Neuronal stem cell (in vitro differentiated cells): ENCODE measurements at regions not wholly inside any gene's neighbourhood (a gene's known extent, or its start where the extent isn't known, plus 50 kb on each side); places are given as distances from the start of the nearest gene placed in this dataset.

Source experiments
- DNase-seq: peaks from one replicate; pipeline ENCODE4 v3.0.0-alpha.2; 2013; ENCODE audit warnings: low spot score
- H2AFZ ChIP-seq: one replicate; pipeline ENCODE4 v1.6.1; 2013; ENCODE audit warnings: mild to moderate bottlenecking, low read length, inconsistent platforms
- H2AK5ac ChIP-seq: 2 replicates; pipeline ENCODE4 v1.6.1; 2013; ENCODE audit warnings: low read depth, mild to moderate bottlenecking, inconsistent platforms, low read length, moderate library complexity, mixed read lengths
- H2BK120ac ChIP-seq: 2 replicates; pipeline ENCODE4 v1.6.1; 2013; ENCODE audit warnings: low read depth, mild to moderate bottlenecking, inconsistent platforms, low read length, moderate library complexity, mixed read lengths
- H2BK12ac ChIP-seq: one replicate; pipeline ENCODE4 v1.6.1; 2013; ENCODE audit warnings: low read length, inconsistent platforms
- H2BK15ac ChIP-seq: 2 replicates; pipeline ENCODE4 v1.6.1; 2013; ENCODE audit warnings: mild to moderate bottlenecking, low read length, inconsistent platforms, mixed read lengths
- H2BK5ac ChIP-seq: one replicate; pipeline ENCODE4 v1.6.1; 2013; ENCODE audit warnings: inconsistent platforms, mild to moderate bottlenecking, low read length, moderate library complexity
- H3K14ac ChIP-seq: one replicate; pipeline ENCODE4 v1.6.1; 2013; ENCODE audit warnings: low read length, inconsistent platforms
- H3K18ac ChIP-seq: 2 replicates; pipeline ENCODE4 v1.6.1; 2013; ENCODE audit warnings: low read length, inconsistent platforms
- H3K23ac ChIP-seq: 2 replicates; pipeline ENCODE4 v1.6.1; 2013; ENCODE audit warnings: low read depth, mild to moderate bottlenecking, mixed read lengths, low read length, inconsistent platforms; ENCODE audit not compliant: poor library complexity
- H3K27ac ChIP-seq: replicated peaks from 3 replicates; pipeline ENCODE4 v1.5.1; 2013; ENCODE audit warnings: low read length, inconsistent platforms
- H3K27me3 ChIP-seq, 3 experiments: 2 replicates each; pipeline ENCODE4 v1.6.1; 2013; ENCODE audit warnings: low read length in 3 of 3, mild to moderate bottlenecking in 2 of 3, inconsistent platforms in 1 of 3, low read depth in 1 of 3, mixed read lengths in 1 of 3, moderate library complexity in 1 of 3; ENCODE audit not compliant: control insufficient read depth in 3 of 3, insufficient read depth in 3 of 3
- H3K36me3 ChIP-seq, 2 donors: replicated peaks in 1 of 2; 2 replicates each; pipeline ENCODE4 v1.6.1; 2013; ENCODE audit warnings: low read length in 2 of 2; ENCODE audit not compliant: control insufficient read depth in 2 of 2, insufficient read depth in 2 of 2
- H3K4ac ChIP-seq: 2 replicates; pipeline ENCODE4 v1.6.1; 2013; ENCODE audit warnings: inconsistent platforms, mild to moderate bottlenecking, low read length, moderate library complexity
- H3K4me1 ChIP-seq, 2 donors: 1 replicate in 1 of 2; 2 replicates in 1 of 2; pipeline ENCODE4 v1.6.1; 2013; ENCODE audit warnings: low read length in 2 of 2, low read depth in 1 of 2; ENCODE audit not compliant: control insufficient read depth in 2 of 2, insufficient read depth in 1 of 2
- H3K4me2 ChIP-seq: one replicate; pipeline ENCODE4 v1.6.1; 2013; ENCODE audit warnings: mild to moderate bottlenecking, low read length, inconsistent platforms; ENCODE audit not compliant: insufficient read depth, poor library complexity, severe bottlenecking
- H3K4me3 ChIP-seq, 2 donors: 2 replicates each; pipeline ENCODE4 v1.5.1; 2013; ENCODE audit warnings: low read length in 2 of 2, mild to moderate bottlenecking in 2 of 2, inconsistent platforms in 1 of 2, moderate library complexity in 1 of 2
- H3K79me1 ChIP-seq: one replicate; pipeline ENCODE4 v1.6.1; 2013; ENCODE audit warnings: low read depth, mild to moderate bottlenecking, inconsistent platforms, low read length, moderate library complexity
- H3K9ac ChIP-seq: one replicate; pipeline ENCODE4 v1.6.1; 2013; ENCODE audit warnings: mild to moderate bottlenecking, low read depth, low read length, inconsistent platforms; ENCODE audit not compliant: poor library complexity
- H3K9me3 ChIP-seq, 2 donors: replicated peaks in 1 of 2; 2 replicates each; pipeline versions ENCODE3 to v1.6.1; 2013; ENCODE audit warnings: low read length in 2 of 2, mild to moderate bottlenecking in 2 of 2, inconsistent platforms in 1 of 2, low read depth in 1 of 2, mixed read lengths in 1 of 2, moderate library complexity in 1 of 2; ENCODE audit not compliant: control insufficient read depth in 2 of 2, insufficient read depth in 1 of 2
- H4K8ac ChIP-seq: one replicate; pipeline ENCODE4 v1.6.1; 2013; ENCODE audit warnings: low read depth, mild to moderate bottlenecking, inconsistent platforms, low read length, moderate library complexity
- H4K91ac ChIP-seq: one replicate; pipeline ENCODE4 v1.6.1; 2013; ENCODE audit warnings: low read length, low read depth, mild to moderate bottlenecking, inconsistent platforms; ENCODE audit not compliant: poor library complexity
- WGBS, 2 donors: extraction: QIAGEN DNeasy Blood & Tissue Kit; methylation state at CpG; one replicate each; pipeline ENCODE4 v1.1.7; 2013; ENCODE audit warnings: missing lambda C conversion rate in 2 of 2, mixed read lengths in 1 of 2; ENCODE audit not compliant: insufficient read length in 2 of 2, insufficient replicate concordance in 1 of 2; ENCODE audit errors: extremely low coverage in 2 of 2; 5-methylcytosine and 5-hydroxymethylcytosine counted together

GRCh38 chr7:41627645-41628298, 75.1 kb downstream of the INHBA start:
- DNase-seq, result no peak
- no peak overlapping the region for H3K14ac ChIP-seq
- no peak overlapping the region for H3K23ac ChIP-seq
- H3K27ac ChIP-seq, result no peak overlapping the region
- H3K9ac ChIP-seq, result no peak overlapping the region
- no peak overlapping the region for H2AFZ ChIP-seq
- H3K4me3 ChIP-seq, result no peak overlapping the region
- no peak overlapping the region for H3K18ac ChIP-seq
- H2BK120ac ChIP-seq, result no peak overlapping the region
- H3K4me2 ChIP-seq, result no peak overlapping the region
- no peak overlapping the region for H2AK5ac ChIP-seq
- no peak overlapping the region for H2BK15ac ChIP-seq
- no peak overlapping the region for H2BK12ac ChIP-seq
- H3K4me1 ChIP-seq, result peaks cover 0 to 2% of the 10 kb centered on the region in 2 donors
- no peaks in the 10 kb centered on the region for H3K9me3 ChIP-seq
- H4K8ac ChIP-seq, result no peak overlapping the region
- H3K4ac ChIP-seq, result no peak overlapping the region
- H2BK5ac ChIP-seq, result no peak overlapping the region
- no peaks in the 10 kb centered on the region for H3K27me3 ChIP-seq
- no peaks in the 10 kb centered on the region for H3K36me3 ChIP-seq
- no peak overlapping the region for H4K91ac ChIP-seq
- no peaks in the 10 kb centered on the region for H3K79me1 ChIP-seq
- WGBS, 2 donors, result no CpG with 5 or more reads among the region's 8 CpGs

DNA sequence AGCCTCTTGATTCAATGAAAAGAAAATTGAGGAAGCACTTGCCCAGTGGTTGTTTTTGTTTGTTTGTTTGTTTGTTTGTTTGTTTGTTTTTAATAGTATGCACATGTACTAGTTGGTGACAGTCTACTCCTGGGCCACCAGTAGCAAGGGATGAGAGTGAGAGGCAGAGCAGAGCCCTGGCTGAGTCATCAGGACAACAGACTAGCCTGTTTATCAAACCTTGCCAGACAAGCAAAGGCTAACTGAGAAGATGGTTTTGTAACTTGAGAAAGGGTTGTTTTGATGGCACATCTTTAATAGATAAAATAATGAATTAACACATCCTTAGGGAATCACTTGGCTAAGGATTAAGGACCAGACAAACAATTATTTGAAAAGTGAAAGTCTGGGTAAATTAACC, 78.1 kb downstream of the INHBA start:
- H3K4me1 ChIP-seq, result peaks cover 0 to 2% of the 10 kb centered on the region in 2 donors
- H4K8ac ChIP-seq, result no peak overlapping the region
- H2BK5ac ChIP-seq, result no peak overlapping the region
- H2AK5ac ChIP-seq, result no peak overlapping the region
- H2BK120ac ChIP-seq, result no peak overlapping the region
- no peak overlapping the region for H4K91ac ChIP-seq
- H2BK12ac ChIP-seq, result no peak overlapping the region
- H3K27me3 ChIP-seq, result peaks cover 0 to 3% (median 0%) of the 10 kb centered on the region in 3 experiments
- no peak overlapping the region for H2AFZ ChIP-seq
- H3K9me3 ChIP-seq, result no peaks in the 10 kb centered on the region
- H3K4me2 ChIP-seq, result no peak overlapping the region
- H2BK15ac ChIP-seq, result no peak overlapping the region
- H3K23ac ChIP-seq, result no peak overlapping the region
- no peak for DNase-seq
- H3K14ac ChIP-seq, result no peak overlapping the region
- no peak overlapping the region for H3K9ac ChIP-seq
- no peaks in the 10 kb centered on the region for H3K36me3 ChIP-seq
- H3K4me3 ChIP-seq, result no peak overlapping the region
- H3K79me1 ChIP-seq, result no peaks in the 10 kb centered on the region
- no peak overlapping the region for H3K18ac ChIP-seq
- no peak overlapping the region for H3K27ac ChIP-seq
- no peak overlapping the region for H3K4ac ChIP-seq

- Histone ChIP-seq H2AFZ (peak overlapping the region; percentile 43), H3K27me3 (peaks cover 0 to 3% (median 0%) of the 10 kb centered on the region in 3 experiments), H3K4me3 (no peak overlapping the region), H3K23ac (no peak overlapping the region), H3K14ac (no peak overlapping the region), H3K79me1 (no peaks in the 10 kb centered on the region), H2AK5ac (no peak overlapping the region), H3K4ac (no peak overlapping the region), H4K8ac (no peak overlapping the region), H3K9ac (no peak overlapping the region), H3K36me3 (no peaks in the 10 kb centered on the region), H4K91ac (no peak overlapping the region), H3K4me1 (no peaks in the 10 kb centered on the region), H3K9me3 (no peaks in the 10 kb centered on the region), H3K4me2 (no peak overlapping the region), H2BK5ac (no peak overlapping the region), H2BK15ac (no peak overlapping the region), H2BK12ac (no peak overlapping the region), H3K27ac (no peak overlapping the region), H3K18ac (no peak overlapping the region), H2BK120ac (no peak overlapping the region)
- DNase-seq, result no peak
- WGBS, 2 donors, result 100% methylated on average over 1 of the region's 7 CpGs; no CpG with 5 or more reads in 1 of the 2 donors
Measured at GRCh38 chr7:41621953-41622831, 80.7 kb downstream of the INHBA start.

DNA sequence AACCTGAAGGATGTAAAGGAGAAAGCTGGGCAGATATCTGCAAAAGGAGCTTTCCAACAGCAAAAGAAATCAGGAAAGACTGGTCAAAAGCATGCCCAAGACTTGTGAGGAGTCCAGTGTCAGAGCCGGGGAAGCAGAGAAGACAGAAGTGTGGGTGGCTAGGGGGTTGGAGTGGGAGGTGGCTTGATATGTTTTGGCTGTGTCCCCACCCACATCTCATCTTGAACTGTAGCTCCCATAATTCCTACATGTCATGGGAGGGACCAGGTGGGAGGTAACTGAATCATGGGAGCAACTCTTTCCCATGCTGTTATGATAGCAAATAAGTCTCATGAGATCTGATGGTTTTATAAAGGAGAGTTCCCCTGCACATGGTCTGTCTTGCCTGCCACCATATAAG, 84.9 kb downstream of the INHBA start:
- Histone ChIP-seq H2BK15ac (no peak overlapping the region), H3K4ac (no peak overlapping the region), H2AFZ (no peak overlapping the region), H2BK5ac (no peak overlapping the region), H3K4me3 (no peak overlapping the region), H4K91ac (no peak overlapping the region), H3K4me2 (no peak overlapping the region), H2AK5ac (no peak overlapping the region), H3K9ac (no peak overlapping the region), H4K8ac (no peak overlapping the region), H2BK12ac (no peak overlapping the region), H3K79me1 (no peaks in the 10 kb centered on the region), H3K18ac (no peak overlapping the region), H3K27ac (no peak overlapping the region), H2BK120ac (no peak overlapping the region), H3K36me3 (no peaks in the 10 kb centered on the region), H3K23ac (no peak overlapping the region), H3K27me3 (peaks cover 0 to 3% (median 0%) of the 10 kb centered on the region in 3 experiments), H3K4me1 (no peaks in the 10 kb centered on the region), H3K14ac (no peak overlapping the region), H3K9me3 (no peaks in the 10 kb centered on the region)
- no peak for DNase-seq
- WGBS, 2 donors, result no CpG with 5 or more reads among the region's 1 CpG
